Upper lobe of right lung (tissue), 1 donor: ENCODE measurements at regions not wholly inside any gene's neighbourhood (a gene's known extent, or its start where the extent isn't known, plus 50 kb on each side); places are given as distances from the start of the nearest gene placed in this dataset.

ENCODE experiments used
- ATAC-seq: fragments of 200-7000 bp; cut with Tn5 transposase; one replicate; pipeline ENCODE4 v1.9.1; 2020; ENCODE audit warnings: mild to moderate bottlenecking, moderate library complexity
- DNase-seq: peaks from one replicate; pipeline ENCODE4 v3.0.0-alpha.2; 2020
- H3K27ac ChIP-seq: fragments of 200-600 bp; one replicate; pipeline ENCODE4 v1.8.0; 2022
- H3K27me3 ChIP-seq: fragments of 200-600 bp; one replicate; pipeline ENCODE4 v1.8.0; 2022; ENCODE audit warnings: mild to moderate bottlenecking
- H3K36me3 ChIP-seq: fragments of 200-600 bp; one replicate; pipeline ENCODE4 v1.8.0; 2022
- H3K4me1 ChIP-seq: fragments of 200-600 bp; one replicate; pipeline ENCODE4 v1.8.0; 2022
- H3K4me3 ChIP-seq: fragments of 200-600 bp; one replicate; pipeline ENCODE4 v1.8.0; 2022; ENCODE audit warnings: mild to moderate bottlenecking
- H3K9me3 ChIP-seq: fragments of 200-600 bp; one replicate; pipeline ENCODE4 v1.8.0; 2022
- CTCF ChIP-seq: fragments of 200-600 bp; IDR thresholded peaks from one replicate; pipeline ENCODE4 v1.8.0; 2022; ENCODE audit warnings: antibody characterized with exemption
- intact Hi-C: fragments of 100-400 bp; cut with DNase I; formaldehyde crosslinking; loops from one replicate; pipeline ENCODE4 v1.11.0; 2022
- donor health status: DM: no; HTN: yes; CAD: no; lungs with severe emphysema.

GRCh38 chr21:41627428-41627827, 119.5 kb upstream of the TMPRSS2 start:
- H3K36me3 ChIP-seq = no peaks in the 10 kb centered on the region
- intact Hi-C loops = no loop called here
- ATAC-seq (no peak), DNase-seq (no peak)
- H3K27me3 ChIP-seq = peaks cover 4% of the 10 kb centered on the region
- no peak for TF ChIP-seq CTCF
- no peaks in the 10 kb centered on the region for H3K9me3 ChIP-seq
- H3K4me1 ChIP-seq = no peaks in the 10 kb centered on the region
- H3K27ac ChIP-seq = no peak overlapping the region
- no peak overlapping the region for H3K4me3 ChIP-seq

GRCh38 chr21:41626021-41626420, 118.1 kb upstream of the TMPRSS2 start:
- no peak for ATAC-seq
- Histone ChIP-seq H3K27ac (no peak overlapping the region), H3K27me3 (peaks cover 4% of the 10 kb centered on the region), H3K4me3 (no peak overlapping the region), H3K36me3 (no peaks in the 10 kb centered on the region), H3K9me3 (no peaks in the 10 kb centered on the region), H3K4me1 (no peaks in the 10 kb centered on the region)
- no peak for DNase-seq
- intact Hi-C loops = no loop called here
- TF ChIP-seq CTCF = no peak

GRCh38 chr21:41625428-41625827, 117.5 kb upstream of the TMPRSS2 start:
- H3K36me3 ChIP-seq = no peaks in the 10 kb centered on the region
- intact Hi-C loops = no loop called here
- peaks cover 4% of the 10 kb centered on the region for H3K27me3 ChIP-seq
- no peak for TF ChIP-seq CTCF
- no peaks in the 10 kb centered on the region for H3K9me3 ChIP-seq
- no peak for DNase-seq
- no peaks in the 10 kb centered on the region for H3K4me1 ChIP-seq
- H3K4me3 ChIP-seq = no peak overlapping the region
- ATAC-seq = no peak
- no peak overlapping the region for H3K27ac ChIP-seq

GRCh38 chr21:41624674-41625310, 116.8 kb upstream of the TMPRSS2 start:
- Histone ChIP-seq H3K27me3 (peaks cover 4% of the 10 kb centered on the region), H3K9me3 (no peaks in the 10 kb centered on the region), H3K4me1 (no peaks in the 10 kb centered on the region), H3K27ac (no peak overlapping the region), H3K36me3 (no peaks in the 10 kb centered on the region), H3K4me3 (no peak overlapping the region)
- no peak for TF ChIP-seq CTCF
- ATAC-seq (no peak), DNase-seq (no peak)
- intact Hi-C loops = no loop called here

GRCh38 chr21:41623945-41624344, 116.0 kb upstream of the TMPRSS2 start:
- Histone ChIP-seq H3K9me3 (no peaks in the 10 kb centered on the region), H3K36me3 (no peaks in the 10 kb centered on the region), H3K27ac (no peak overlapping the region), H3K4me3 (no peak overlapping the region), H3K27me3 (peaks cover 4% of the 10 kb centered on the region), H3K4me1 (no peaks in the 10 kb centered on the region)
- ATAC-seq (no peak), DNase-seq (no peak)
- intact Hi-C loops = no loop called here
- no peak for TF ChIP-seq CTCF
